ENCODE measurements at regions not wholly inside any gene's neighbourhood (a gene's known extent, or its start where the extent isn't known, plus 50 kb on each side); places are given as distances from the start of the nearest gene placed in this dataset.

DNA sequence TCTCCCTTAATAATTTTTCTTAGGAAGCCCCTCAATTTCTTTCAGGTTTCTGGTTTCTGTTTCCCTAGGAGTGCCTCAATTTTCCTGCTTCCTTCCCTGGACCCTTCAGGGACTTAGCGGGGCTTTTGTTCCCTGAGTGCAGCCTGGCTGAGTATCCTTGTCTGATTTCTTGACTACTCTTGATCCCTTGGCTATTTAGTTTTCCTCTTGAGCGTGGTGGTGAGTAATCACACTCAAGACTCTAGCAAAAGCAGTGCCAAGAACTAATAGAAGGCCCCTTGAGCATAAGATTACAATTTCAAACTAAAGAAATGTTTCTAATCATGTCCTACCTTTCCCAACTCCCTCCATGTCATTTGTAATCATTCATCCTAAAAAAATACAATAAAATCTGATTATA lies 94.3 kb upstream of the C3orf80 start:
- peak; percentile 40 for DNase-seq (ENCODE audit: low read depth)

DNA sequence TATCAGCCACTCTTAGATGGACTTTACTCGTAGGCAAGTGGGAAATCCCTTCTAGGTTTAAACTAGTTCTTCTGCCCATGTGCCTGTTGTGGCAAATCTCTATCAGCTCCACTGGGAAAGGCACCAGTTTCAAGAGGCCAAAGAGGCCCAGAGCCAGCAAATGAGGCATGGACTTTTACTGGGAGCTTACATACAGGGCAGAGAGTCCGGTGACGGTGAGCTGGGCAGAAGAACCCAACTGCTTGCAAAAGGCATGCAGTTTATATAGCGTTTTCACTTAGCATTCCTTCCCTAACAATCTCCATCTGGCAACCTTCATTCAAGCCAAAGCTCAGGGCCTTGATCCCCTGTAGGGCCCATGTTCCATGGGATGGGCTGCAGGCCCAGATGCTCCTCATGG lies 93.0 kb upstream of the C3orf80 start:
- DNase-seq (ENCODE audit: low read depth) = no peak

DNA sequence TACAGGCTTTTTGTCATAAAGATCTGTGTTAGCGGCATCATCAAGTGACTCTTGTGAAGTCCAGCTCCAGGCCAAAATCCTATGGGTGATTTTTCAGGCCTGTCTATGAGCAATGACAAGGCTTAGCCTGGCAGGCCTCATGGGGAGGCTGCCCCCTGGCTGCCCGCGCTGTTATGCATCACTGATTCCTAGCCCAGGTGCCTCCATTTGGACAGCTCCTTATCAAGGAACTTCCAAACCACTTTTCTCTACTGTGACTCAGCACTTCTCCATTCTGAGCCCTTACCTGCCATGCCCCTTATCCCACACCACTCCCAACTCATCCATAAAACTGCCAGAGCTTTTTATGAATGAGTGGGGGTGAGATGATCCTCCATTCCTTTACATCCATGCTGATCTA lies 91.5 kb upstream of the C3orf80 start:
- DNase-seq (ENCODE audit: low read depth) = peak; percentile 33

DNA sequence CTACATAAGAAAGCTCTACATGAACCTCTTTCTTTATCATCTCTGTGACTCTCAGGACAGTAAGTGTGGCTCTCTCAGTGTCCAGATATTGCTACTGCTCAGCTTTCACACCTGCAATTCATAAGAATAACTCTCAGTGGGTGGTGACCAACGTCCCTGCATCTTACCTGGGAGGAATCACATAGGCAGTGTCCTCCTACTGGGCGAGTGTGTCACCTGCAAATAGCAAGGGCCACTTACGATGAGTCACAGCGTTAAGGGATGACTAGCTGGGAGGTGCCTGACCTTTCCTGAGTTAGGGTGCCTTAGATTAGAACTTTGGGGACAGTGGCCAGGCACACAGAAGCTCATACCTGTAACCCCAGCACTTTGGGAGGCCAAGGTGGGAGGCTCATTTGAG lies 90.8 kb upstream of the C3orf80 start:
- peak; percentile 17 for DNase-seq (ENCODE audit: low read depth)

DNA sequence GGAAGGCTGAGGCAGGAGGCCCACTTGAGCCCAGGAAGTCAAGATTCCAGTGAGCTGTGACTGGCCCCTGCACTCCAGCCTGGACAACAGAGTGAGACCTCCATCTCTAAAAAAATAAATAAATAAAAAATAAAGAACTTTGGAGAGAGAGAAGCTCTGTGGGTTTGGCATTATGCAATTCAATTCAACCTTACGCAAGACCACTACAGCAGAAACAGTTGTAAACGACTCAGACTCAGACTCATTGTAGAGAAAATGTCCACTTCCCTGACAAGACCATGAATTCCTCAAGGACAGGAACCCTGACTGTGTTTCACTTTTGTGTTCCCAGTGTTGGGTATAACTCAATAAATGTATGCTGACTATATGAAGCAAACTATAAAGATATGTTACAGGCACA lies 90.3 kb upstream of the C3orf80 start:
- DNase-seq (ENCODE audit: low read depth) = peak; percentile 30

DNA sequence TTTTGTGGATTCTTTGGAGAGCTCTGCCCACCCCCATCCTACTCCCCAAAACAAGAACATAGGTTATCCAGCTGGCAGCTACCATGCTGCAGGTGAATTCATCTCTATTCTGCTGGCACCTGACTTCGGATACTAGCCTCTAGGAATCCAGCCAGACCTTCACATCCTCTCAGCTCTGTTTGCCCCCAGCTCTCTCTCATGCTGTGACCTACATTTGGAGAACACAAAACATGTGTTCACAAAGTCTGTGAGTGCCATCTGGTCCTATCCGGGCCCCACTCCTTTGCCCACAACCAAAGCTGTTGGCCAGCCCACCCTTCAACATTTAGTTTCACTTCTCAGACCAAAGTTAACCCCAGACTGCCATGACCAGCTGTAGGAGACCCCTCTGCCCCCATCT lies 89.4 kb upstream of the C3orf80 start:
- no peak for DNase-seq (ENCODE audit: low read depth)

DNA sequence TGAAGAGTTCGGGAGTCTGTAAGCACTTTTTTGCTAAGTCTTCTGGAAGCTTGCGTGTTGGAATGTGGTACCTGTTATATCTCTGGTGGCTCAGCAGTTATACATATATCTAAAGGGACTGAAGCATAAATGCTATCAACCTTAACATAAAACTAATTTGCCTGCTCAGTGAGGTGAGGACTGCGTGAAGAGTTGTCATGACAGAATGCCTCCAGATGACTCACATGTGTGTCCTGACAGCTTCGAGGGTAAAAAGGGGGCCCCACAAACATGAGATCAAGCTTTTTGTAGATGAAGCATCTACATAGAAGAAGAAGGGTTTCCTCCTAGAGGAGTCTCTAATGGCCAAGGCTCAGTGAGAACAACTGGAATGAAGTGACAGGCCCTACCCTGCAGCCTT lies 88.8 kb upstream of the C3orf80 start:
- peak; percentile 10 for DNase-seq (ENCODE audit: low read depth)

DNA sequence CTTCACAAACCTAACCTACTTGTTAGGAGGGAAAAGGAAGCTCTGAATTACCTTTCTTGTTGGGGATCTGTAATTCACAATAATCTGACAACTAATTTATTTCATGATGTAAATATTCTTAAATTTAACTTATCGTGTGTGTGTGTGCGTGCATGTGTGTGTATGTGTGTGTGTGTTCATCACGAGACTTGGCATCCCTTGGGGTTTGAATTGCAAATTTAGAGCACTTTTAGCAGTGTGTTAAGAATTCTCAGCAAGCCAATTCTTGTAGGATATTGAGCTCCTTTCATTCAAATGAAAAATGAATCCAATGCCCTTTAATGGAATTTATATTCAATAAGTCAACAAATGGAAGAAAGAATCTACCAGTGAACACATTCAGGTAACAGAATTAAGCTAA lies 85.9 kb upstream of the C3orf80 start:
- no peak for DNase-seq (ENCODE audit: low read depth)

DNA sequence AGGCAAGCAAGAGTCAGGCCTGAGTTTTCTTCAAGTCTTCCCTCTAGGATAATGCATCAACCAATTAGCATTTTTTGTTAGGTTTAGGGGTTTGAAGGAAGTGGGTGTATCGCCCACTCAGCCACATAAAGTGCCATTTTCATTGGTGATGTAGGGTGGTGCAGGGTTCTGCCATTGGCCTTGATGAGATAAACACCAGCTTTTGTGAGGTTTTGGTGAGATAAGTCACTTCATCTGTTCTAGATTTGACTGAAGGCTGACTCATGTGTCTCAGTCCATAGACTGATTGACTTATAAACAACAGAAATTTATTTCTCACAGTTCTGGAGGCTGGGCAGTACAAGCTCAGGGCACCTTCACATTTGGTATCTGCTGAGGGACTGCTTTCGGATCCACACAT lies 84.5 kb upstream of the C3orf80 start:
- DNase-seq (ENCODE audit: low read depth) = no peak

DNA sequence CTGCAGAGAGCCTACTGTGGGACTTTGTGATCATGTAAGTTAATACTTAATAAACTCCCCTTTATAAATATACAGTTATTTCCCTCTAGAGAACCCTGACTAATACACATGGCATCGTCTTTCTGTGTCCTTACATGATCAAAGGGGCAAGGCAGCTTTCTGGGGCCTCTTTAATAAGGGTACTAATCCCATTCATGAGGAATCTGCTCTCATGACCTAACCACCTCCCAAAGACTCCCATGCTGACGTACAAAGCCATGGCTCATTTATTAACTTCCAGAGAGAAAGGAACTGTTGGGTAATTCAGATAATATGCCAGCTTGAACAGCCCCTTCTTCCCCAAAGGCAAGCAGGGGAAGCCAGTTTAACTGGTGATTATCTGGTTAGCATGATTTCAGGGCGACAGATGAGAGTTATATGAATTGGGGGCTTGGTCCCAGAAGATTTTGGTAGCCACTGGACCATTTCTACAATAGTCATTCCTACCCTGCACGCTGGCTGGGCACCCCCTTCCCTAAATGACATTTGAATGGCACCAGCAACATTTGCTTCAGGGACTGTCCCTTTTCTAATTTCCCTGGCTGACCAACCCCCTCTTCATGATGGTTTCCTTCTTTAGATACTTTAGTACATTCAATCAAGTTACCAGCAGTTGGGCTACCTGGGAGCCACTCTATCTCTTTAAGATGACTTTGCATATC lies 83.6 kb upstream of the C3orf80 start:
- DNase-seq (ENCODE audit: low read depth) = no peak

DNA sequence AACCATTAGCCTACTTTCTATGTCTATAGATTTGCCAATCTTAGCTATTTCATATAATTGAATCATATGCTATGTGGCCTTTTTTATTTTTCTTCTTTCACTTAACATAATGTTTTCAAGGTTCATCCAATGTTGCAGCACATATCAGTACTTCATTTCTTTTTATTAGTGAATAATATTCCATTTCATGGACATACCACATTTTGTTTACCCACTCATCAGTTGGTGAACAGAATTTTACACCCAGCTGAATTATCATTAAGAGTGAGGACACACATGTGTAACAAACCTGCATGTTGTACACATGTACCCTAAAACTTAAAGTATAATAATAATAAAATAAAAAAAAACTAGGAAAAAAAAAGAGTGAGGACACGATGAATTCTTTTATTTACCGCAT lies 81.7 kb upstream of the C3orf80 start:
- no peak for DNase-seq (ENCODE audit: low read depth)

DNA sequence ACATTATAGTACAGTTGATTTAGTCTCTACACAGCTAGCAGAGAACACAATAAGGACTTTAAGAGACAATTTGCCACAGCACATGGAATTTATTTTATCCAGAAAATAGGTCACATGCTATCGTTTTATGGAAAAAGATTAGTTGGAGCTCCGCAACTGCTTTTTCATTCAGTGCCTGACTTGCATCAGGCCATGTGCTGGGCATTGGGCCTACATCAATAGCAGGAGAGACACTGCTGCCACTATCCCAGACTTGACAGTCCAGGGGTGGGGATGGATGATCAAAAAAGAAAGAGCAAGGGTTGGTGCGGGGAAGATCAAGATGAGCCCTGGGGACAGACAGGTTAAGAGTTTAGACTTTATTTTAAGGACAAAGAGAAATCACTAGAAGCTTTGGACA lies 75.2 kb upstream of the C3orf80 start:
- no peak for DNase-seq (ENCODE audit: low read depth)

DNA sequence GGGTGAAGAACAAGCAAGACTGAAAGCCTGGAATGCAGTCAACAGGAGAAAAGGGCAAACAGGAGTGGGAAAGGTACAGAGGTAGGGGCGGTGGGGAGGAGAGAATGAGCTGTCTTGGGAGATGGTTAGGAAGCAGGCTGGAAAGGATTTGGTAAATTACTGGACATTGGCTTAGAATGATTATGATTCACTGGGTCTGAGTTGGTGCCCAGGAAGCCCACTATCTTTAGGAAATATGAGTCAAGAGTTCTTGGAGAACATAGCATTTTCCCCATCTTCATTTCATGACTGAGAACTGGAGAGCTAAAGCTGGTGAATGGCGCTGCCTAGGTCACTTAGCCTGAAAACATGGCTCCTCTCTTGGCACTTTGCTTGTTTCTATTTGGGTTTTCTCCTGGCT lies 74.7 kb upstream of the C3orf80 start:
- peak; percentile 60 for DNase-seq (ENCODE audit: low read depth)

DNA sequence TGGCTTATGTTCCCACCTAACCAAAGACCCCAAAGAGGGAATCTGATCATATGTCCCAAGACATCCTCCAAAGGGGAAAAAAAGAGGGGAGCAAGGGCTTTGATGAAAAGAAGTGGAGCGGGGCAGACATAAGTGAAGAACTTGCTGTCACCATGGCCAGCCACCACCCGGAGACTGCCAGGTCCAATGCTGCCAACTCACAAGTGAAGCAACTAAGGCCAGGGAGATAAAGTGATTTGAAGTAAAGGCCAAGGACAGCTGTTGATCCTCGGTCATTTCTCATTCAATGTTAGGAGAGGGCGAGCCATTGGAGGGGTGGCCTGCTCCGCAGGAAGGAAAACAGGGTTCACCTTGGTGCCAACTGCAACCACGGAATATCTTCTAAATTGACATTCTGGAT lies 72.6 kb upstream of the C3orf80 start:
- DNase-seq (ENCODE audit: low read depth) = no peak

DNA sequence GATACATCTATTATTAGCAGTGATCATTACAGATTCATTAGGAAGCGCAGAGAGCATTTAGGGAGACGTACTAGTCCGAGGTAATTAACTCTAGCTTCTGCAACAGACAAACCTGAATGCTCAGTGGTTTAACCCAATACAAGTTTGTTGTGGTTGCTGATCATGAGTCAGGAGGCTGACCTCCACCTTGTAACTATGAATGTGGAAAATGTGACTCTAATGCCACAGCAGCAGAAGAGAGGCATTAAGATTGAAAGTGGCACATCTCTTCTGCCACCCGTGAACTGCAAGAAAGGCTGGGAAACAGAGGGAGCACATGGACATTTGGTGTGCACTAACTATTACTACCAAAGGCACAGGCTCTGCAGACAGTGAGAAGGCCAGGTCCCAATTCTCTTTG lies 71.2 kb upstream of the C3orf80 start:
- DNase-seq (ENCODE audit: low read depth) = peak; percentile 42

DNA sequence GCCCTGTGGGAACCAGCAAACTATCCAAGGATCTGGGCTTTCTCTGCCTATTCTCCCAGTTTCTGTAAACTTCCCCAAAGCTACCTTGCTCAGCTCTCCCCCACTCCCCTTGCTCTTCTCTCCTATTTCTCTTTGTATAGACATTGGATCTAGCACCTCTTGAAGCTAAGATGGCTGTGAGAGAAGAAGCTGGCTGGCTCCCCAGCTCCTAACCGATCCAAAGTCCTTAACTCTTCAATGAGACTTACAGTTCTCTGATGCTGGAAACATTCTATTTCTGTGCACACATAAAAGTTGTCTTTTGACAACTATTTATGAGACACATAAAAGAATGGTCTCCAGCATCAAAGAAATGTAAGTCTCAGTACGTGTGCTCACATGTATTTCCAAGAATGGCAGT lies 70.6 kb upstream of the C3orf80 start:
- no peak for DNase-seq (ENCODE audit: low read depth)

DNA sequence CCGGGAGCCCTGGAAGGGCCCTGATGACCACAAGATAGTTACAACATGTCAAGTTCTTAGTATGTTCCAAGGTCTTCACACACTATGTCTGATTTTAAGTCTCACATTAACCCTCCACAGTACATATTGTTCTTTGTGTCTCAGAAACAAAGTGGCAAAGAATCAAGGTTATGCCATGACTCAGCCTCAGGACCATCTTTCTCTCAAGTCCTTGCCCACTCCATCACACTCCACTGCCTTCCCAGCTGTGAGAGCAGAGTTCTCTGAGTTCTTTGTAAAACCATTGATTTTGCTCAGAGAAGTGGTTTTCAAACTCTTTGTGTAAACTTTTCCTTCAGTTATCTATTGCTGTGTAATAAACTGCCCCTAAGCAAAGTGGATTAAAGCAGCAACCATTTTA lies 67.9 kb upstream of the C3orf80 start:
- DNase-seq (ENCODE audit: low read depth) = no peak

DNA sequence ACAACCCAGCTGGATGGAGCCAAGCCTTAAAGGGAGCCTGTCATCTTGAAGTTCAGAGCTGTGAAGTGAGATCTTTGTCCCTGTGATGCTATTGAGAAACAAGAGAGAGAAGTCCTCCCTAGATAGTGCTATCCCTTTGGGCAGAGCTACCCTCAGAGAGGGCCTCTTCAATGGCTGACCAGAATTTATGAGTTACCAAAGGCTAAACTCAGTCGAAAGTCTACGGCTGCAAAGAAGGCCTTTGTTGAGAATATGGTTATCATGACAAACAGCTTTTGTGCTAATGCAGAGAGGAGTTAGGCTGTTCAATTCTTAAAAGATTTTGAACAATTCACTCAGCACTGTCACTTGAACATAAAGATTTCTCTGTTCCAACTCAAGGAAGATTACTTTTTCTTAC lies 65.9 kb upstream of the C3orf80 start:
- DNase-seq (ENCODE audit: low read depth) = no peak

DNA sequence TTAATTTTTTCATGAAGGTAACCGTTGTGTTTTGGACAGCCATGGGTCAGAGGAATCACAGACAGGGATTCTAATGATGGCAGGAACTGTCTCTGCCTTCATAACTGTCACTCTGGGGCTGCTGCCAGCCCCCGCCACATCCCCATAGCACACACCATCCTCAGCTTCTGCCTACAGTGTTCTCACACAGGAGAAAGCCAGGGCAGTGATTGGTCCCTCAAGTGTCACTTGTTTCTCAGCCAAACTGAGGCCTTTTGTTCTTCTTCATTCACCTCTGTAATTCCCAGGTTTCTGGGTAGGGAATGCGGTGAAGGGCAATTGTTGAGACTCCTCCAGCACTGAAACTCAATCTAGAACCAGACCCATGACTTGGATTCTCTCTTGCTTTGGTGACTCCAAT lies 65.4 kb upstream of the C3orf80 start:
- no peak for DNase-seq (ENCODE audit: low read depth)

DNA sequence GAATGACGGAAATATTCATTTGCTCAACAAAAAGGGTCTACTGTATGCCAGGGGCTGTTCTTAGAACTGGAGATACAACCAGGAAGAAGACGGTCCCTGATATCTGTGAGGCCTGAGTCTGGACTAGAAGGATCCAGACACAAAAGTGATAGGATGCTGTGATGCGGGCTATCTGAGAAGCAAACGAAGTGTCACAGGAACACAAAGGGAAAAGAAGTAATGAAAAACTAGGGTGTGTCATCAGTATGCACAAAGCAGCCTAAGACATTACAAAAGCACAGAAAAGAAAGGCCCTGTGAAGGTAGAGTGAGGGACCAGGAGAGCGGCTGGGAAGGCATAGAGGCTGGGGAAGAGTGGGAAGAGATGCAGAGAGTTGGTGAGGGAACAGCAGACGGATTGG lies 63.3 kb upstream of the C3orf80 start:
- DNase-seq (ENCODE audit: low read depth) = no peak

DNA sequence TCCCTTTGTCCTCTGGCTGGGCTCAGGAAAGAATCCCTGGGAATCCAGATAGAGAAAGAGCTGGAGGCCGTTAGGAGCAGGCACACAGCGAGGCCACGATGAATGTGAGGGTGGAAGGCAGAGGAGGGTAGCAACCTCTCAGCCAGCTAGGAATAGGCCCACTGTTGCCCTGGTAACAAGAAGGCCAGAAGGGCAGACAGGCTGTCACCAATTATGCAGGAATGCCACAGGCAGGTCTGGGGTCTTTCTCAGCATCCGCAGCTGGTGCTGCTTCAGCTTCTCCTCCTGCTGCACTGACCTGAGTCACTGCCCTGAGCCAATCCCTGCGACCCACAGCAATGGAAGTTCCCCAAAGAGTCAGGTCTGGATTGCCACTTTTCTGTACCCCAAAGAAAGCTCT lies 62.8 kb upstream of the C3orf80 start:
- no peak for DNase-seq (ENCODE audit: low read depth)

DNA sequence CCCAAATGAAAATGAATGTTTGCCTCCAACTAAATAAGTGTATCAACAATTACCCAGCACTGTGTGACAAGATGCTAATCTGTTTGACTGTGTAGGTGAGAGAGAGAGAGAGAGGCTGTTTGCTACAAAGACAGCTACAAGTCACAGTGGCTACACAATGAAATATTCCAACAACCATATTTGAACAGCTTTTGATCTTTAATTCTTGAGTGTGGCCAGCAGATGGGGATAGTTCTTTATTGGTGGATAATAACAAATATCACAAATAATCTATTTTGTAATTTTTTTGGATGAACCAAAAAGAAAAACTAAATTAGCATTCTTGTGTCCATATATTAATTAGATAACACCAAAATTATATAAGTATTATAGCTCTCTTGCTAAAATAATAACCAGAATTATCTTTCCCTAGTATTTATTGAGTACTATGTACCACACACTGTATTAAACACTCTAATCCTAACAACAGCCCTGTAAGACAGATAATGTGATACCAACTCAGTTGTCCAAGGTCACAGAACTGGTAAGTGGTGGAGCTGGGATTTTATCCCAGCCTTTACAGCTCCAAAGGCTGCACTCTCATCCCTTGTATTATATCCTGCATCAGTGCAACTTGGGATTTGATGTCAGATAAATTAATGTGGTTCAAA lies 61.9 kb upstream of the C3orf80 start:
- peak; percentile 58 for DNase-seq (ENCODE audit: low read depth)

DNA sequence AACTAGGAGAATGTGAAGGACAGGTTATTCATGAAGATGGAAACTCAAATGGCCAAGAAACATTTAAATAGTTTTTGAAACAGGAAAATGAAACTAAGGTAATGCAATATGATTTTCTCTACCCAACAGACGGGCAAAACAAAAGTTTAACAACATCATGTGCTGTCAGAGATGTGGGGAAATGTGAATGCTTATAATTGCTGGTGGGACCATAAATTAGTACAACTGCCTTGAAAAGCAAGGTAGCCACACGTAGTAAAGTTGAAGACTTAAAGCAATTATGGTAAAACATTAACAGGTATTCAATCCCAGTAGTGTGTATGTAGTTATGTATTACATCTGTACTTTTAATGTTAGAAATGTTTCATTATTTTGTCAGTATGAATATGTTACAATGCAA lies 57.0 kb upstream of the C3orf80 start:
- DNase-seq (ENCODE audit: low read depth) = no peak

All from ELR (cell line).